Adrenal gland (tissue), 5 donors: ENCODE measurements at regions not wholly inside any gene's neighbourhood (a gene's known extent, or its start where the extent isn't known, plus 50 kb on each side); places are given as distances from the start of the nearest gene placed in this dataset.

ENCODE experiments used
- POLR2A ChIP-seq, 2 donors: fragments of 450-650 bp; IDR thresholded peaks; one replicate each; pipeline ENCODE4 v1.6.1; 2017; ENCODE audit warnings: antibody characterized with exemption in 2 of 2, mild to moderate bottlenecking in 2 of 2, moderate library complexity in 1 of 2
- TF ChIP-seq, protein P1 (sequence below), 6 experiments: fragments of 450-650 bp in 4 of 6; fragments of 200-600 bp in 2 of 6; sonication (generic) in 1 of 6; IDR thresholded peaks; 1 replicate in 5 of 6; 2 replicates in 1 of 6; pipeline versions ENCODE4 v1.5.1 to v1.8.0; 2016 to 2021; ENCODE audit warnings: antibody characterized with exemption in 6 of 6, mild to moderate bottlenecking in 2 of 6, moderate library complexity in 1 of 6
- donor health status: DM: no; HTN: no; CAD: no.

DNA sequence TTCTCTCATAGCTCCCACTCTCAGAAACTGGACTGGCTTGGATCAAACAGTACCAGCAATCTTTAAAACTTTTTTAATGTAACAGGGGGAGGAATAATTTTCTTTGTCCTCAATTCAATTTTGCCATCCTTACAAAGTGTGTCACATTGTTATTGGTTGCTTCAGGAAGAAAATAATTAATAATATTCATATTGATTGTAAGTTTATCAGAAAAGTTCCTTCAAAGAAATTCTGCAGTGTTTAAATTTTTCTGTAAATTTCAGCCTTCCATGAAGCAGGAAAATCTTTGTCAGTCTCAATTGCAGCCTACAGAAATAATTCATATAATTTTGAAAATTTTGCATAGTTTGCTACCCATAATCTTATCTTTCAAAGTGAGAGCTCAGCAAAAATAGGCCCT, 1119.1 kb upstream of the ATXN7L3B start:
- TF ChIP-seq, protein P1, sequence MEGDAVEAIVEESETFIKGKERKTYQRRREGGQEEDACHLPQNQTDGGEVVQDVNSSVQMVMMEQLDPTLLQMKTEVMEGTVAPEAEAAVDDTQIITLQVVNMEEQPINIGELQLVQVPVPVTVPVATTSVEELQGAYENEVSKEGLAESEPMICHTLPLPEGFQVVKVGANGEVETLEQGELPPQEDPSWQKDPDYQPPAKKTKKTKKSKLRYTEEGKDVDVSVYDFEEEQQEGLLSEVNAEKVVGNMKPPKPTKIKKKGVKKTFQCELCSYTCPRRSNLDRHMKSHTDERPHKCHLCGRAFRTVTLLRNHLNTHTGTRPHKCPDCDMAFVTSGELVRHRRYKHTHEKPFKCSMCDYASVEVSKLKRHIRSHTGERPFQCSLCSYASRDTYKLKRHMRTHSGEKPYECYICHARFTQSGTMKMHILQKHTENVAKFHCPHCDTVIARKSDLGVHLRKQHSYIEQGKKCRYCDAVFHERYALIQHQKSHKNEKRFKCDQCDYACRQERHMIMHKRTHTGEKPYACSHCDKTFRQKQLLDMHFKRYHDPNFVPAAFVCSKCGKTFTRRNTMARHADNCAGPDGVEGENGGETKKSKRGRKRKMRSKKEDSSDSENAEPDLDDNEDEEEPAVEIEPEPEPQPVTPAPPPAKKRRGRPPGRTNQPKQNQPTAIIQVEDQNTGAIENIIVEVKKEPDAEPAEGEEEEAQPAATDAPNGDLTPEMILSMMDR (IDR thresholded peaks at IDR 0.05), result no peak
- no peak for TF ChIP-seq POLR2A (IDR thresholded peaks at IDR 0.05)
